DND-41 (cell line): ENCODE measurements at regions not wholly inside any gene's neighbourhood (a gene's known extent, or its start where the extent isn't known, plus 50 kb on each side); places are given as distances from the start of the nearest gene placed in this dataset.

Experiments
- ATAC-seq: fragments of 200-7000 bp; cut with Tn5 transposase; 3 replicates; pipeline ENCODE4 v1.9.1; 2021; ENCODE audit warnings: low read depth; ENCODE audit not compliant: insufficient read depth
- DNase-seq: peaks from one replicate; pipeline ENCODE4 v3.0.0-alpha.2; 2020
- H2AFZ ChIP-seq: 2 replicates; pipeline ENCODE4 v1.6.0; 2012; ENCODE audit warnings: low read depth, low read length
- H3K27ac ChIP-seq: 2 replicates; pipeline ENCODE4 v1.5.1; 2012; ENCODE audit warnings: low read length, inconsistent platforms
- H3K27me3 ChIP-seq: fragments of 200-600 bp; sonication (generic); 2 replicates; pipeline ENCODE4 v1.6.0; 2012; ENCODE audit warnings: low read length, mild to moderate bottlenecking, inconsistent platforms; ENCODE audit not compliant: insufficient read depth, poor library complexity
- H3K36me3 ChIP-seq: 2 replicates; pipeline ENCODE4 v1.5.1; 2012; ENCODE audit warnings: low read length, inconsistent platforms; ENCODE audit not compliant: insufficient read depth
- H3K4me1 ChIP-seq: 2 replicates; pipeline ENCODE4 v1.5.1; 2012; ENCODE audit warnings: mild to moderate bottlenecking, low read length; ENCODE audit not compliant: insufficient read depth
- H3K4me2 ChIP-seq: 2 replicates; pipeline ENCODE4 v1.6.0; 2012; ENCODE audit warnings: mild to moderate bottlenecking, moderate library complexity, low read length, inconsistent platforms; ENCODE audit not compliant: insufficient read depth
- H3K4me3 ChIP-seq, 2 experiments: fragments of 200-600 bp in 1 of 2; shearing (Covaris generic) in 1 of 2; 2 replicates each; pipeline ENCODE4 v1.5.1; 2012 to 2016; ENCODE audit warnings: inconsistent platforms in 2 of 2, low read length in 2 of 2, mild to moderate bottlenecking in 2 of 2, low read depth in 1 of 2, moderate library complexity in 1 of 2
- H3K79me2 ChIP-seq: 2 replicates; pipeline ENCODE4 v1.6.0; 2012; ENCODE audit warnings: low read length, inconsistent platforms; ENCODE audit not compliant: insufficient read depth
- H3K9ac ChIP-seq: 2 replicates; pipeline ENCODE4 v1.6.0; 2012; ENCODE audit warnings: low read depth, mild to moderate bottlenecking, inconsistent platforms, low read length, moderate library complexity
- H3K9me3 ChIP-seq: 2 replicates; pipeline ENCODE4 v1.5.1; 2012; ENCODE audit warnings: low read length, moderate library complexity, mild to moderate bottlenecking, inconsistent platforms; ENCODE audit not compliant: insufficient read depth, severe bottlenecking
- H4K20me1 ChIP-seq: 2 replicates; pipeline ENCODE4 v1.6.0; 2012; ENCODE audit warnings: low read length; ENCODE audit not compliant: insufficient read depth
- EZH2 ChIP-seq: IDR thresholded peaks from 3 replicates; pipeline ENCODE4 v1.6.1; 2012; ENCODE audit warnings: borderline replicate concordance, low read depth, mild to moderate bottlenecking, moderate library complexity, low read length, inconsistent platforms; ENCODE audit not compliant: severe bottlenecking
- TF ChIP-seq, protein P1 (sequence below): IDR thresholded peaks from 2 replicates; pipeline ENCODE4 v1.5.1; 2012; ENCODE audit warnings: borderline replicate concordance, low read length, moderate library complexity, mild to moderate bottlenecking; ENCODE audit not compliant: poor library complexity, severe bottlenecking; ENCODE audit errors: extremely low read depth

DNA sequence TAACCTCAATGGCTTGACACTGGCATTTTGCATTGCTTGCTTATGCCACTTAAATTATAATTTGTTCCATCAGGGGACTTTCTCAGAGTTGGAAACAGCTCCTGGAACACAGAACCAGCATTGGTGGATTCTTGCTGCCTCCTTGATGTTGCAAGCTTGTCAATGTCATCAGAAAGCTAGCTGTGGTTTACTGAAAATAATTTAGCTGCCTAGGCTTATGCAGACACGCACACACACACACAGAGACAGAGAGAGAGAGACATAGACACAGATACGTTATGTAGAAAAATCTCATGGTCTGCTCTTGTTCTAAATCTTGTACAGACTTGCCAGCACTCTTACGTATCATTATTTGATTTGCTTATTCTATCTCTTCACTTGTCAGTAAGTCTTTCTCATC lies 78.0 kb downstream of the HMHB1 start:
- Histone ChIP-seq H3K9ac (no peak overlapping the region), H3K9me3 (no peaks in the 10 kb centered on the region), H3K4me3 (no peak overlapping the region), H3K27me3 (no peaks in the 10 kb centered on the region), H3K4me2 (no peak overlapping the region), H4K20me1 (no peaks in the 10 kb centered on the region), H2AFZ (no peak overlapping the region), H3K4me1 (no peaks in the 10 kb centered on the region), H3K79me2 (no peaks in the 10 kb centered on the region), H3K36me3 (no peaks in the 10 kb centered on the region), H3K27ac (no peak overlapping the region)
- TF ChIP-seq, protein P1, sequence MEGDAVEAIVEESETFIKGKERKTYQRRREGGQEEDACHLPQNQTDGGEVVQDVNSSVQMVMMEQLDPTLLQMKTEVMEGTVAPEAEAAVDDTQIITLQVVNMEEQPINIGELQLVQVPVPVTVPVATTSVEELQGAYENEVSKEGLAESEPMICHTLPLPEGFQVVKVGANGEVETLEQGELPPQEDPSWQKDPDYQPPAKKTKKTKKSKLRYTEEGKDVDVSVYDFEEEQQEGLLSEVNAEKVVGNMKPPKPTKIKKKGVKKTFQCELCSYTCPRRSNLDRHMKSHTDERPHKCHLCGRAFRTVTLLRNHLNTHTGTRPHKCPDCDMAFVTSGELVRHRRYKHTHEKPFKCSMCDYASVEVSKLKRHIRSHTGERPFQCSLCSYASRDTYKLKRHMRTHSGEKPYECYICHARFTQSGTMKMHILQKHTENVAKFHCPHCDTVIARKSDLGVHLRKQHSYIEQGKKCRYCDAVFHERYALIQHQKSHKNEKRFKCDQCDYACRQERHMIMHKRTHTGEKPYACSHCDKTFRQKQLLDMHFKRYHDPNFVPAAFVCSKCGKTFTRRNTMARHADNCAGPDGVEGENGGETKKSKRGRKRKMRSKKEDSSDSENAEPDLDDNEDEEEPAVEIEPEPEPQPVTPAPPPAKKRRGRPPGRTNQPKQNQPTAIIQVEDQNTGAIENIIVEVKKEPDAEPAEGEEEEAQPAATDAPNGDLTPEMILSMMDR: no peak
- TF ChIP-seq EZH2: no peak
- ATAC-seq (no peak), DNase-seq (no peak)

DNA sequence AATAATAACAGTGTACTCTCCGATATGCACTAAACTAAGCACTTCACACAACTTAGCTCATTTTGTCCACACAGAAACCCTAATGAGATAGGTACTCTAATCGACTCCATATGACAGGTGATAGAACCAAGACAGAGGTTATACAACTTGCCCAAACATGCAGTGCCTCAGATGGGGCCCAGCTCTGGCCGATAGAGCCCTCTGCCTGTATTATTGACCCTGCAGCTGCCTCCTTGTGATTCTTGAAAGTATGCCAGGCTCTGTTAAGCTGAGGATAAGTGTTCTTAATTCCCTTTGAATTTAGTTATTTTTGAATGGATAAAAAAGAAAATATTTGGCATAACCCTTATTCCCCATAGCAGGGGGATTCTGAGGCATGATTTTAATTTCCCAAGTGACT lies 78.5 kb downstream of the HMHB1 start:
- no peak overlapping the region for H3K4me3 ChIP-seq
- H3K36me3 ChIP-seq: no peaks in the 10 kb centered on the region
- H3K9me3 ChIP-seq: no peaks in the 10 kb centered on the region
- no peak overlapping the region for H3K4me2 ChIP-seq
- H3K9ac ChIP-seq: no peak overlapping the region
- no peak overlapping the region for H3K27ac ChIP-seq
- H3K27me3 ChIP-seq: no peaks in the 10 kb centered on the region
- ATAC-seq (no peak), DNase-seq (no peak)
- no peaks in the 10 kb centered on the region for H4K20me1 ChIP-seq
- no peak overlapping the region for H2AFZ ChIP-seq
- TF ChIP-seq EZH2: no peak
- TF ChIP-seq, protein P1: no peak
- no peaks in the 10 kb centered on the region for H3K79me2 ChIP-seq
- no peaks in the 10 kb centered on the region for H3K4me1 ChIP-seq

DNA sequence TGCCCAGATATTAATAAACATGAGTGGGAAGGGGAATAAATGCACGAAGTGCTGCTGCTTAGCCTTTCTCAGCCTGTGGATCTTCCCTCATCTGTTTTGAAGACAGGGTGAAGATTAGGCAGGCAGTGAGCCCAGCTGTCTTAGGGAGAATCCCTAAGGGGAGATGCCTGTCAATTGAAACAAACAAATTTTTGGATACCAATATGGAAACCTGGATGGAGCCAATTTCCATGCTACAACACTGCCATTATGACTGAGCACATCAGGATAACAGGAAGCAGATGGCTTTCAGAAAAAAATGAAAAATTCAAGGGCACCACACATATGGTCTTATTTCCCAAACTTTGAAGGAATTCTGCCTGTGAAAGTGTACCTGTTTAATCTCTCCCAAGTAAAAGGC lies 80.3 kb downstream of the HMHB1 start:
- no peak overlapping the region for H3K4me2 ChIP-seq
- H3K79me2 ChIP-seq: no peaks in the 10 kb centered on the region
- no peak overlapping the region for H3K4me3 ChIP-seq
- H2AFZ ChIP-seq: no peak overlapping the region
- no peaks in the 10 kb centered on the region for H3K36me3 ChIP-seq
- H3K27me3 ChIP-seq: no peaks in the 10 kb centered on the region
- H4K20me1 ChIP-seq: no peaks in the 10 kb centered on the region
- no peaks in the 10 kb centered on the region for H3K9me3 ChIP-seq
- ATAC-seq (no peak), DNase-seq (no peak)
- no peak overlapping the region for H3K9ac ChIP-seq
- no peak overlapping the region for H3K27ac ChIP-seq
- TF ChIP-seq, protein P1: no peak
- TF ChIP-seq EZH2: no peak
- H3K4me1 ChIP-seq: no peaks in the 10 kb centered on the region

DNA sequence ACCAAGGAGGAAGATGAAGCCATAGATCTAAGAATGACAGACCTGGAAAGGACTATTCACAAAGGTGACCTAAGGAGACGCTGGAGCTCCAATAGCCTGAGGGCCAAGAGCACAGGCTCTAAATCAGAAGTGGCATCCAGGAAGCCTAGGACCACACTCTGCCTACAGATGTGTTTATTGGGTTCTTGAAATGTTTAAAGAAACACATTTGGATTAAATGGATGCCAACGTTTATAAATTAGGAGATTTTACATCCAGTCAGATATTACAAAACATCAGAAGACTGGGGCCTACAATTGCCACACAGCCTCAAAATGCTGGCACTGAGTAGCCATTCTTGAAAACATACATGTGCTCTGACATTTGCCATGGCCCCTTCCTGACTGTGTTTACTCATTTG lies 80.9 kb downstream of the HMHB1 start:
- Histone ChIP-seq H2AFZ (no peak overlapping the region), H3K27ac (no peak overlapping the region), H3K4me1 (no peaks in the 10 kb centered on the region), H3K9me3 (no peaks in the 10 kb centered on the region), H3K4me2 (no peak overlapping the region), H3K9ac (no peak overlapping the region), H3K4me3 (no peak overlapping the region), H3K36me3 (no peaks in the 10 kb centered on the region), H3K79me2 (no peaks in the 10 kb centered on the region), H4K20me1 (no peaks in the 10 kb centered on the region), H3K27me3 (no peaks in the 10 kb centered on the region)
- no peak for TF ChIP-seq EZH2
- TF ChIP-seq, protein P1: no peak
- DNase-seq (no peak), ATAC-seq (no peak)
